OCI-LY3 (cell line): ENCODE measurements at regions not wholly inside any gene's neighbourhood (a gene's known extent, or its start where the extent isn't known, plus 50 kb on each side); places are given as distances from the start of the nearest gene placed in this dataset.
A peak's percentile ranks its signal among the peaks of the same experiment; 100 is the strongest.

Source experiments
- H2AFZ ChIP-seq: fragments of 200-600, 300-600 bp; shearing (Covaris generic); 2 replicates; pipeline ENCODE4 v1.6.0; 2014; ENCODE audit warnings: antibody characterized with exemption, low read depth, low read length
- H3K27ac ChIP-seq: fragments of 200-600, 300-600 bp; sonication (generic); 2 replicates; pipeline ENCODE4 v1.5.1; 2014; ENCODE audit warnings: mild to moderate bottlenecking, low read length, moderate library complexity, mixed read lengths
- H3K27me3 ChIP-seq: fragments of 200-600, 300-600 bp; sonication (generic); 2 replicates; pipeline ENCODE4 v1.6.1; 2014; ENCODE audit warnings: low read depth, low read length, mixed read lengths
- H3K36me3 ChIP-seq: fragments of 200-600, 300-600 bp; sonication (generic); replicated peaks from 2 replicates; pipeline ENCODE3; 2014; ENCODE audit warnings: low read depth, low read length, mixed read lengths
- H3K4me1 ChIP-seq: fragments of 300-600, 200-600 bp; sonication (generic); 2 replicates; pipeline ENCODE4 v1.6.1; 2014; ENCODE audit warnings: low read length, mixed read lengths
- H3K4me2 ChIP-seq: fragments of 200-600, 300-600 bp; sonication (generic); 2 replicates; pipeline ENCODE4 v1.6.1; 2014; ENCODE audit warnings: low read length, mixed read lengths
- H3K4me3 ChIP-seq: fragments of 300-600, 200-600 bp; sonication (generic); 2 replicates; pipeline ENCODE4 v1.5.1; 2014; ENCODE audit warnings: antibody characterized with exemption, mild to moderate bottlenecking, low read length, moderate library complexity
- H3K79me2 ChIP-seq: fragments of 300-600, 200-600 bp; shearing (Covaris generic); 2 replicates; pipeline ENCODE4 v1.6.1; 2014; ENCODE audit warnings: mild to moderate bottlenecking, low read length, mixed read lengths
- H3K9ac ChIP-seq: fragments of 300-600, 200-600 bp; shearing (Covaris generic); 2 replicates; pipeline ENCODE4 v1.6.0; 2014; ENCODE audit warnings: mild to moderate bottlenecking, low read length, moderate library complexity
- H3K9me3 ChIP-seq: fragments of 200-600, 300-600 bp; shearing (Covaris generic); 2 replicates; pipeline ENCODE4 v1.6.1; 2014; ENCODE audit warnings: low read length, mixed read lengths; ENCODE audit not compliant: insufficient read depth
- H4K20me1 ChIP-seq: fragments of 200-600, 300-600 bp; sonication (generic); 2 replicates; pipeline ENCODE4 v1.6.1; 2016; ENCODE audit warnings: low read length, mixed read lengths; ENCODE audit not compliant: insufficient read depth
- CTCF ChIP-seq: fragments of 200-600, 300-600 bp; sonication (generic); IDR thresholded peaks from 2 replicates; pipeline ENCODE4 v1.5.1; 2014; ENCODE audit warnings: antibody characterized with exemption, low read length, low read depth
- EZH2phosphoT487 ChIP-seq: fragments of 200-600 bp; shearing (Covaris generic); IDR thresholded peaks from 2 replicates; pipeline ENCODE4 v1.6.1; 2018; ENCODE audit warnings: antibody characterized with exemption, mixed run types, low read depth

DNA sequence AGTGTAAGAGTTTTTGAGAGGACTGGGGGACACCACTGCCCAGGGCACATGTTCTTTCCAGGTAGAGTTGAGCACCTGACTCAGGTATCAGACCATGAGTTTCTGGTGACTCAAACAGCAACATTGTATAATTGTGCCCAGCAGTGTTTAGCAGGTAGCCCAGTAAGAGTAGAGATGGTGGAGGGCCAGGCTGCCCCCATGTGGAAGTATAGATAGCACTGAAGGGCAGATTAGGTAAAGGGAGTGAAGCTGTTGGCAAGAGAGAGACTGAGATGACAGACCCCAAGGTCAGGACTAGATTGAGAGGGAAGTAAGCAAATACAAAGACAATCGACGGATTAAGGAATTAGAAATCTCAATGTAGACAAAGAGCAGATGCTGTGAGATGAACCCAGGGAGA lies 74.6 kb downstream of the TRIM42 start:
- Histone ChIP-seq H2AFZ (no peak overlapping the region), H4K20me1 (no peaks in the 10 kb centered on the region), H3K27me3 (0 out of 2 replicates have a peak, but pooled peaks cover 3% of the 10 kb centered on the region), H3K4me2 (peak overlapping the region; percentile 4; the same call in 1 of the 2 replicates), H3K4me3 (no peak overlapping the region), H3K36me3 (no peaks in the 10 kb centered on the region), H3K27ac (no peak overlapping the region), H3K9me3 (no peaks in the 10 kb centered on the region), H3K79me2 (no peaks in the 10 kb centered on the region), H3K4me1 (peaks cover 65% of the 10 kb centered on the region), H3K9ac (no peak overlapping the region)
- TF ChIP-seq EZH2phosphoT487 (no peak), CTCF (peak; percentile 51)

GRCh38 chr3:140753865-140754754 lies 76.2 kb downstream of the TRIM42 start:
- no peak overlapping the region for H3K4me3 ChIP-seq
- H3K36me3 ChIP-seq, result no peaks in the 10 kb centered on the region
- H4K20me1 ChIP-seq, result no peaks in the 10 kb centered on the region
- H3K4me1 ChIP-seq, result peaks cover 81% of the 10 kb centered on the region
- H3K27ac ChIP-seq, result peak overlapping the region; percentile 88
- peak overlapping the region; percentile 15; the same call in 1 of the 2 replicates for H3K9ac ChIP-seq
- 0 out of 2 replicates have a peak, but pooled peaks cover 3% of the 10 kb centered on the region for H3K27me3 ChIP-seq
- peak; percentile 38 for TF ChIP-seq CTCF
- TF ChIP-seq EZH2phosphoT487, result no peak
- no peak overlapping the region for H2AFZ ChIP-seq
- no peaks in the 10 kb centered on the region for H3K79me2 ChIP-seq
- H3K4me2 ChIP-seq, result peak overlapping the region; percentile 45
- no peaks in the 10 kb centered on the region for H3K9me3 ChIP-seq

- no peaks in the 10 kb centered on the region for H3K27me3 ChIP-seq
- no peak for TF ChIP-seq CTCF
- no peak for TF ChIP-seq EZH2phosphoT487
- H3K36me3 ChIP-seq, result no peaks in the 10 kb centered on the region
These were observed 77.1 kb downstream of the TRIM42 start for GRCh38 chr3:140754936-140755335.

DNA sequence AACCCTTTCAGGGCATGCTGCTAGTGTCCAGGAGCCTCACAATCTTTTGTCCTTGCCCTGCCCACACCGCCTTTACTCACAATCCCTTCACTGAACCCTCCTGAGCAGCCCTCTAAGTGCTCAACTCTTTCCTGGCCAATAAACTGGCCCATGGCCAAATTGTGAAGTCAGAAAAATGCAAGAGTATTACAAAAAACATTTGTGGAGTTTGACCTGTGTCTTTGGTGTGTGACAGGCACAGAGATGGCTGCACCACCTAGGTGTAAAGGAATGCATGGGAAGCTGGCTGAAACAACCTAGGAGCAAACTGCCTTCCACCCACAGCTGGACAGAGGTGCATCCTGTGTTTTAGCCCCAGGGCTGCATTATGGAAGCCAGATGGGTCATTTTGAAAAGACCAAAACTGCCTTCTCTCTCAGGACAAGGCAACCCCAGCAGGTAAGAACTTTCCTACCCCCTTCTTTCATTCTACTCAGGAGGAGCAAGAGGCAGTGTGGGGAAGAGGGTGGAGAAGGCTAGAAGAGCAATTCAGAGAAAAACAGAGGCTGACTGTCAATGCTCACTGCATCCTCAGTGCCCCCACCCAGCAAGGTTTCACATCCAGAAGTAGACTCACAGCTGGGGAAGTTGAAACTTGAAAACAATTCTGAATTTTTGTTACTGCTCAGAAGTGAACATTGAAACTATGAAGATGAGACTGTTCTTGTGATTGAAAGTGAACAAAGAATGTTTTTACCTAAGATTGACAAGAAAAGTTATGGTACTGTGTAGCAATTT lies 78.6 kb downstream of the TRIM42 start:
- H3K79me2 ChIP-seq, result no peaks in the 10 kb centered on the region
- H4K20me1 ChIP-seq, result no peaks in the 10 kb centered on the region
- H3K27me3 ChIP-seq, result no peaks in the 10 kb centered on the region
- peak overlapping the region; percentile 64 for H3K4me2 ChIP-seq
- peak overlapping the region; percentile 88 for H3K27ac ChIP-seq
- no peaks in the 10 kb centered on the region for H3K9me3 ChIP-seq
- no peak for TF ChIP-seq CTCF
- TF ChIP-seq EZH2phosphoT487, result no peak
- H3K36me3 ChIP-seq, result no peaks in the 10 kb centered on the region
- peak overlapping the region; percentile 26 for H3K4me3 ChIP-seq
- H3K9ac ChIP-seq, result peak overlapping the region; percentile 51
- H3K4me1 ChIP-seq, result peaks cover 98% of the 10 kb centered on the region
- no peak overlapping the region for H2AFZ ChIP-seq

More at GRCh38 chr3:140754936-140755335, 77.1 kb downstream of the TRIM42 start:
- peaks cover 87% of the 10 kb centered on the region for H3K4me1 ChIP-seq
- no peaks in the 10 kb centered on the region for H4K20me1 ChIP-seq
- H3K9ac ChIP-seq, result peak overlapping the region; percentile 51; the same call in 1 of the 2 replicates
- H3K4me2 ChIP-seq, result peak overlapping the region; percentile 45
- H3K27ac ChIP-seq, result peak overlapping the region; percentile 88
- H3K79me2 ChIP-seq, result no peaks in the 10 kb centered on the region
- H3K4me3 ChIP-seq, result 0 out of 2 replicates have a peak overlapping the region, but pooled peaks have one; percentile 8
- H2AFZ ChIP-seq, result no peak overlapping the region
- no peaks in the 10 kb centered on the region for H3K9me3 ChIP-seq
